CD4-positive, alpha-beta T cell treated with Interleukin-15 for 4 hours (primary cell): ENCODE measurements at regions not wholly inside any gene's neighbourhood (a gene's known extent, or its start where the extent isn't known, plus 50 kb on each side); places are given as distances from the start of the nearest gene placed in this dataset.
"Not testable (repeated sequence)": the region's sequence is repeated elsewhere in the genome, so short reads cannot be mapped to it uniquely, and the experiment has no call there.

ENCODE experiments used
- DNase-seq: peaks from one replicate; pipeline ENCODE4 v3.0.0-alpha.2; 2020; ENCODE audit warnings: low spot score

- no peak for DNase-seq
Measured at GRCh38 chr22:48835857-48836672, 991.6 kb downstream of the BRD1 start.

GRCh38 chr22:48835364-48835763 lies 992.3 kb downstream of the BRD1 start:
- no peak for DNase-seq

GRCh38 chr22:48834404-48834803 lies 993.3 kb downstream of the BRD1 start:
- no peak for DNase-seq

- DNase-seq = no peak
Measured at GRCh38 chr22:48832592-48832991, 995.1 kb downstream of the BRD1 start.

GRCh38 chr22:48829908-48830307 lies 997.8 kb downstream of the BRD1 start:
- no peak for DNase-seq

GRCh38 chr22:48828688-48829087 lies 999.0 kb downstream of the BRD1 start:
- no peak for DNase-seq

GRCh38 chr22:48827904-48828555 lies 999.6 kb downstream of the BRD1 start:
- DNase-seq = no peak

- DNase-seq = no peak
Measured at GRCh38 chr22:48827268-48827846, 1000.3 kb downstream of the BRD1 start.

- no peak for DNase-seq
Measured at GRCh38 chr22:48826546-48826945, 1001.1 kb downstream of the BRD1 start.

- no peak for DNase-seq
Measured at GRCh38 chr22:48825802-48826520, 1001.7 kb downstream of the BRD1 start.

- DNase-seq = no peak
Measured at GRCh38 chr22:48824712-48825651, 1002.7 kb downstream of the BRD1 start.

- no peak for DNase-seq
Measured at GRCh38 chr22:48823941-48824340, 1003.7 kb downstream of the BRD1 start.

- no peak for DNase-seq
Measured at GRCh38 chr22:48822278-48823233, 1005.1 kb downstream of the BRD1 start.

GRCh38 chr22:48821727-48822126 lies 1005.9 kb downstream of the BRD1 start:
- DNase-seq = no peak

GRCh38 chr22:48821346-48821690 lies 1006.4 kb downstream of the BRD1 start:
- DNase-seq = no peak

- DNase-seq = no peak
Measured at GRCh38 chr22:48820481-48821345, 1007.0 kb downstream of the BRD1 start.

- no peak for DNase-seq
Measured at GRCh38 chr22:48819961-48820360, 1007.7 kb downstream of the BRD1 start.

GRCh38 chr22:48819232-48819631 lies 1008.4 kb downstream of the BRD1 start:
- DNase-seq = no peak

- not testable (repeated sequence) for DNase-seq
Measured at GRCh38 chr22:48817491-48817890, 1010.2 kb downstream of the BRD1 start.
